C4-2B (cell line): ENCODE measurements at regions not wholly inside any gene's neighbourhood (a gene's known extent, or its start where the extent isn't known, plus 50 kb on each side); places are given as distances from the start of the nearest gene placed in this dataset.

Source experiments
- ZFX ChIP-seq: fragments of 450-650 bp; IDR thresholded peaks from 2 replicates; pipeline ENCODE4 v1.6.1; 2017
- TF ChIP-seq, protein P1 (sequence below): fragments of 450-650 bp; conservative IDR thresholded peaks from 2 replicates; pipeline ENCODE4 v1.5.1; 2017; ENCODE audit warnings: mild to moderate bottlenecking

DNA sequence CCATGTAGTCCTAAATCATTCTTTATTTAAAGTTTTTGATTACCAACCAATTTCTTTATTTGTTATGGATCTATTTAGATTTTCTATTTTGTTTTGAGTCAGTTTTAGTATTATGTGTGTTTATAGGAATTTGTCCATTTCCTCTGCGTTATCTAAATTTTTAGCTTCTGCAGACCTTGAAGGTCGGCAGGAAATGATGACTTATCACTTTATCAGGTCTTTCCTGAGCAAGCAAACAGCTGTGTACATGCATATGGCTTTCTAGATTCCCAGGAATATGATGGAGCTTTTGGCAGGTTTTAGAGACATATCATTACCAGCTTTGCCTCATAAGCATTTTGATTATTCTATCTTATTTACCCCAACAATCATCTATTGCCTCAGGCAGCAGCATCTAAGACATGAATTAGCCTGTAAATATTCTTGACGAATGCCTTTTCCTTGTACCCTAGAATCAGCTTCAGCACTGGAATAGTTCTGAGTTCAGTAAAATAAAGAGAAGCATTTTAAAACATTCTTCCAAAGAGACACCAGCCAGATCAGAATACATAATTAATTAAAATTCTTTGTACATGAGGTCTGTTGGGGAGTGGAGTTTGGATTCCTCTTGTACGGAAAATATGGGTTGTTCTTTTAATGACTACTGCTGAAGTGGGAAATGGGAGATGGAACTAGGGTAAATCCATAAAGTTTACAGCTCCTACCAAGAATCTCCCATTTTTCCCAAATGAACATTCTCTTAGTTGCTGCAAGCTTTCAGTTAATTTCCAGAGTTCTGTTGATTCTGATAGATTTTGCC is 408.8 kb upstream of the SEMA3C start:
- TF ChIP-seq, protein P1, sequence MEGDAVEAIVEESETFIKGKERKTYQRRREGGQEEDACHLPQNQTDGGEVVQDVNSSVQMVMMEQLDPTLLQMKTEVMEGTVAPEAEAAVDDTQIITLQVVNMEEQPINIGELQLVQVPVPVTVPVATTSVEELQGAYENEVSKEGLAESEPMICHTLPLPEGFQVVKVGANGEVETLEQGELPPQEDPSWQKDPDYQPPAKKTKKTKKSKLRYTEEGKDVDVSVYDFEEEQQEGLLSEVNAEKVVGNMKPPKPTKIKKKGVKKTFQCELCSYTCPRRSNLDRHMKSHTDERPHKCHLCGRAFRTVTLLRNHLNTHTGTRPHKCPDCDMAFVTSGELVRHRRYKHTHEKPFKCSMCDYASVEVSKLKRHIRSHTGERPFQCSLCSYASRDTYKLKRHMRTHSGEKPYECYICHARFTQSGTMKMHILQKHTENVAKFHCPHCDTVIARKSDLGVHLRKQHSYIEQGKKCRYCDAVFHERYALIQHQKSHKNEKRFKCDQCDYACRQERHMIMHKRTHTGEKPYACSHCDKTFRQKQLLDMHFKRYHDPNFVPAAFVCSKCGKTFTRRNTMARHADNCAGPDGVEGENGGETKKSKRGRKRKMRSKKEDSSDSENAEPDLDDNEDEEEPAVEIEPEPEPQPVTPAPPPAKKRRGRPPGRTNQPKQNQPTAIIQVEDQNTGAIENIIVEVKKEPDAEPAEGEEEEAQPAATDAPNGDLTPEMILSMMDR: no peak
- no peak for TF ChIP-seq ZFX
